SK-N-SH treated with all-trans-retinoic acid at 6 μM for 48 hours (cell line): ENCODE measurements at regions not wholly inside any gene's neighbourhood (a gene's known extent, or its start where the extent isn't known, plus 50 kb on each side); places are given as distances from the start of the nearest gene placed in this dataset.

ENCODE experiments used
- ARNTL ChIP-seq: fragments of 450-650 bp; formaldehyde crosslinking; IDR thresholded peaks from 2 replicates; pipeline ENCODE4 v1.5.0; 2020; ENCODE audit warnings: low read depth, mild to moderate bottlenecking, moderate library complexity, borderline replicate concordance
- BACH2 ChIP-seq: fragments of 250-450 bp; sonication (Bioruptor Pico); IDR thresholded peaks from 2 replicates; pipeline ENCODE4 v1.9.0; 2021; ENCODE audit warnings: mild to moderate bottlenecking, borderline replicate concordance
- CSDC2 ChIP-seq: fragments of 250-450 bp; sonication (Bioruptor Pico); IDR thresholded peaks from 2 replicates; pipeline ENCODE4 v1.5.0; 2020; ENCODE audit warnings: mild to moderate bottlenecking, moderate library complexity
- CSRNP3 ChIP-seq: fragments of 250-450 bp; sonication (Bioruptor Pico); IDR thresholded peaks from 2 replicates; pipeline ENCODE4 v1.5.1; 2021; ENCODE audit warnings: mild to moderate bottlenecking, moderate library complexity
- ESRRG ChIP-seq: fragments of 250-450 bp; sonication (Bioruptor Pico); IDR thresholded peaks from 2 replicates; pipeline ENCODE4 v1.6.1; 2021; ENCODE audit warnings: mild to moderate bottlenecking
- PATZ1 ChIP-seq: fragments of 250-450 bp; sonication (Bioruptor Pico); IDR thresholded peaks from 2 replicates; pipeline ENCODE4 v1.8.0; 2020; ENCODE audit warnings: mild to moderate bottlenecking, moderate library complexity, borderline replicate concordance
- ZFP30 ChIP-seq: fragments of 450-650 bp; formaldehyde crosslinking; IDR thresholded peaks from 2 replicates; pipeline ENCODE4 v1.5.0; 2022; ENCODE audit warnings: mild to moderate bottlenecking, moderate library complexity
- TF ChIP-seq, protein P1 (sequence below): fragments of 250-450 bp; sonication (Bioruptor Pico); IDR thresholded peaks from 2 replicates; pipeline ENCODE4 v1.5.0; 2020; ENCODE audit warnings: mild to moderate bottlenecking, moderate library complexity

- TF ChIP-seq PATZ1 (CRISPR knock-in tag): no peak
- no peak for TF ChIP-seq CSDC2 (CRISPR knock-in tag)
- no peak for TF ChIP-seq CSRNP3
- TF ChIP-seq ZFP30: no peak
- no peak for TF ChIP-seq ARNTL (CRISPR knock-in tag)
- TF ChIP-seq ESRRG (CRISPR knock-in tag): no peak
- TF ChIP-seq, protein P1, sequence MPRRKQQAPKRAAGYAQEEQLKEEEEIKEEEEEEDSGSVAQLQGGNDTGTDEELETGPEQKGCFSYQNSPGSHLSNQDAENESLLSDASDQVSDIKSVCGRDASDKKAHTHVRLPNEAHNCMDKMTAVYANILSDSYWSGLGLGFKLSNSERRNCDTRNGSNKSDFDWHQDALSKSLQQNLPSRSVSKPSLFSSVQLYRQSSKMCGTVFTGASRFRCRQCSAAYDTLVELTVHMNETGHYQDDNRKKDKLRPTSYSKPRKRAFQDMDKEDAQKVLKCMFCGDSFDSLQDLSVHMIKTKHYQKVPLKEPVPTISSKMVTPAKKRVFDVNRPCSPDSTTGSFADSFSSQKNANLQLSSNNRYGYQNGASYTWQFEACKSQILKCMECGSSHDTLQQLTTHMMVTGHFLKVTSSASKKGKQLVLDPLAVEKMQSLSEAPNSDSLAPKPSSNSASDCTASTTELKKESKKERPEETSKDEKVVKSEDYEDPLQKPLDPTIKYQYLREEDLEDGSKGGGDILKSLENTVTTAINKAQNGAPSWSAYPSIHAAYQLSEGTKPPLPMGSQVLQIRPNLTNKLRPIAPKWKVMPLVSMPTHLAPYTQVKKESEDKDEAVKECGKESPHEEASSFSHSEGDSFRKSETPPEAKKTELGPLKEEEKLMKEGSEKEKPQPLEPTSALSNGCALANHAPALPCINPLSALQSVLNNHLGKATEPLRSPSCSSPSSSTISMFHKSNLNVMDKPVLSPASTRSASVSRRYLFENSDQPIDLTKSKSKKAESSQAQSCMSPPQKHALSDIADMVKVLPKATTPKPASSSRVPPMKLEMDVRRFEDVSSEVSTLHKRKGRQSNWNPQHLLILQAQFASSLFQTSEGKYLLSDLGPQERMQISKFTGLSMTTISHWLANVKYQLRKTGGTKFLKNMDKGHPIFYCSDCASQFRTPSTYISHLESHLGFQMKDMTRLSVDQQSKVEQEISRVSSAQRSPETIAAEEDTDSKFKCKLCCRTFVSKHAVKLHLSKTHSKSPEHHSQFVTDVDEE: peak; percentile 47; the same call in 1 of the 2 replicates
- no peak for TF ChIP-seq BACH2 (CRISPR knock-in tag)
Observed at GRCh38 chr3:73680391-73681095, 55.8 kb upstream of the PDZRN3 start.
